Progenitor cell of endocrine pancreas (in vitro differentiated cells): ENCODE measurements at regions not wholly inside any gene's neighbourhood (a gene's known extent, or its start where the extent isn't known, plus 50 kb on each side); places are given as distances from the start of the nearest gene placed in this dataset.
"Not testable (repeated sequence)": the region's sequence is repeated elsewhere in the genome, so short reads cannot be mapped to it uniquely, and the experiment has no call there.

Experiments used
- DNase-seq: peaks from one replicate; pipeline ENCODE4 v3.0.0; 2021; ENCODE audit warnings: low spot score; ENCODE audit not compliant: unreplicated experiment
- H3K27ac Mint-ChIP-seq: 2 replicates; pipeline ENCODE4 v1.8.0; 2021; ENCODE audit warnings: mild to moderate bottlenecking, moderate library complexity, mixed read lengths
- H3K27me3 Mint-ChIP-seq: 2 replicates; pipeline ENCODE4 v1.8.0; 2021; ENCODE audit warnings: mixed read lengths
- H3K36me3 Mint-ChIP-seq: 2 replicates; pipeline ENCODE4 v1.8.0; 2022; ENCODE audit warnings: mixed read lengths; ENCODE audit not compliant: insufficient read depth
- H3K4me1 Mint-ChIP-seq: 2 replicates; pipeline ENCODE4 v1.8.0; 2021; ENCODE audit warnings: low read depth, mixed read lengths
- H3K4me3 Mint-ChIP-seq: 2 replicates; pipeline ENCODE4 v1.8.0; 2021; ENCODE audit warnings: low read depth, mild to moderate bottlenecking, moderate library complexity, mixed read lengths
- H3K9me3 Mint-ChIP-seq: 2 replicates; pipeline ENCODE4 v1.8.0; 2021; ENCODE audit warnings: low read depth, mixed read lengths
- CTCF ChIP-seq: fragments of 200-600 bp; sonication (generic); IDR thresholded peaks from one replicate; pipeline ENCODE4 v1.5.0; 2021; ENCODE audit warnings: antibody characterized with exemption, mild to moderate bottlenecking; ENCODE audit not compliant: unreplicated experiment

- H3K4me3 Mint-ChIP-seq, H3K36me3 Mint-ChIP-seq, H3K27ac Mint-ChIP-seq, DNase-seq, H3K9me3 Mint-ChIP-seq, H3K27me3 Mint-ChIP-seq: not testable (repeated sequence)
- H3K4me1 Mint-ChIP-seq: peaks cover 17% of the 10 kb centered on the region
Measured at GRCh38 chr1:147103416-147104155, 68.7 kb downstream of the PRKAB2 start.

DNA sequence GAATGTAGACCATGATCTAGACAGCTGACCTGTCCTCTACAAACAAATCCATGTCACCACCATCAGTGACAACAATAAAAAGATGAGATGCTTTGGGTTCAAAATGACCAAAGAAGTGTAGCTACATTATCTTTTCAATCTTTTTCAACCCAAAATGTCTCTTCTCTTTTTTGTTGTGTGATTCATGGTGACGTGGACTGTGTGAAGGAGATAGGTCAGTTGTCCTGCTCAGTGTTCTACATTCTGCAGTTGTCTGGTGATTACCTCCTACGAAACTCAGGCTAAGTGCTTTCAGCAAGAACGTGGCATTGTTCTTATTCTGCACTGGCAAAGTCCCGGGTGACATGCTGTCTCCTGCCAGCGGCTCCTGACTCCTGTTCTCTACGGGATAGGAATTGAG is 73.1 kb downstream of the PRKAB2 start:
- H3K36me3 Mint-ChIP-seq: no peaks in the 10 kb centered on the region
- no peak for DNase-seq
- no peaks in the 10 kb centered on the region for H3K27me3 Mint-ChIP-seq
- TF ChIP-seq CTCF: no peak
- H3K9me3 Mint-ChIP-seq: no peaks in the 10 kb centered on the region
- no peak overlapping the region for H3K4me3 Mint-ChIP-seq
- H3K27ac Mint-ChIP-seq: no peak overlapping the region
- peaks cover 4% of the 10 kb centered on the region for H3K4me1 Mint-ChIP-seq

DNA sequence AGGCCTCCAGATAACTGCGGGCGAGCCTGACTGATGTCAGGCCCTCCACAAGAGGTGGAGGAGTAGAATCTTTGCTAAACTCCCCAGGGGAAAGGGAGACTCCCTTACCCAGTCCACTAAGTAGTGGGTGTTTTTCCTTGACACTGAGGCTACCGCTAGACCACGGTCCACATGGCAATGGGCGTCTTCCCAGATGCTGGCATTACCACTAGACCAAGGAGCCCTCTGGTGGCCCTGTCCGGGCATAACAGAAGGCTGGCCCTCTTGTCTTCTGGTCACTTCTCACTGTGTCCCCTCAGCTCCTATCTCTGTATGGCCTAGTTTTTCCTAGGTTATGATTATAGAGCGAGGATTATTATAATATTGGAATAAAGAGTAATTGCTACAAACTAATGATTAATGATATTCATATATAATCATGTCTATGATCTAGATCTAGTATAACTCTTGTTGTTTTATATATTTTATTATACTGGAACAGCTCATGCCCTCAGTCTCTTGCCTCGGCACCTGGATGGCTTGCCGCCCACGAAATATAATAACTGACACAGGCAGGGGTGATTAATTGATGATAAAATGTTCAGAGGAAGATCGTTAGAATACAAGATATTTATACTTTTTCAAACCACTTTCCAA is 73.8 kb downstream of the PRKAB2 start:
- not testable (repeated sequence) for H3K27me3 Mint-ChIP-seq, H3K36me3 Mint-ChIP-seq, H3K4me1 Mint-ChIP-seq, H3K4me3 Mint-ChIP-seq, DNase-seq, H3K9me3 Mint-ChIP-seq, H3K27ac Mint-ChIP-seq
- peak; percentile 44 for TF ChIP-seq CTCF

DNA sequence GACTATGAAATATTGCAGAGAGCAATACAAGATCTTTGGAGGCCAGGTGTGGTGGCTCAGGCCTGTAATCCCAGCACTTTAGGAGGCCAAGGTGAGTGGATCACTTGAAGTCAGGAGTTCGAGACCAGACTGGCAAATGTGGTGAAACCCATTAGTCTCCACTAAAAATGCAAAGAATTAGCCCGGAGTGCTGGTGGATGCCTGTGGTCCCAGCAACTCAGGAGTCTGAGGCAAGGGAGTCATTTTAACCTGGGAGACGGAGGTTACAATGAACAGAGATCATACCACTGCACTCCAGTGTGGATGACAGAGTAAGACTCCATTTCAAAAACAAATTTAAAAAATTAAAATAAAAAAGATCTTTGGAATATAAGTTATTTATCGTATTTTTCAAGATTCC is 76.6 kb downstream of the PRKAB2 start:
- TF ChIP-seq CTCF: no peak
- no peak overlapping the region for H3K4me3 Mint-ChIP-seq
- H3K36me3 Mint-ChIP-seq: no peaks in the 10 kb centered on the region
- no peaks in the 10 kb centered on the region for H3K27me3 Mint-ChIP-seq
- DNase-seq: no peak
- H3K4me1 Mint-ChIP-seq: peaks cover 6% of the 10 kb centered on the region
- no peaks in the 10 kb centered on the region for H3K9me3 Mint-ChIP-seq
- no peak overlapping the region for H3K27ac Mint-ChIP-seq

DNA sequence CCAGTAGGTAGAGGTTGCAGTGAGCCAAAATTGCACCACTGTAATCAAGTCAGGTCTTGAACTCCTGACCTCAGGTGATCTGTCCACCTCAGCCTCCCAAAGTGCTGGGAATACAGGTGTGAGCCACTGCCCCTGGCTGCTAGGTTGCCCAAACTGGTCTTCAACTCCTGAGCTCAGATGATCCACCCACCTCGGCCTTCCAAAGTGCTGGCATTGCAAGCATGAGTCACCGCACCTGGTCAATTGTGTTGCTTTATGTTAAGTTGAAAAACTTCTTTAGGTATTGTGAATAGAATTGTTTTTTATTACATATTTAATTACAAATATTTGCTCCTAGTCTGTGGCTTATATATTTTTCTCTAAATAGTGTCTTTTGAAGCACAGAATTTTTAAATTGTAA is 80.5 kb downstream of the PRKAB2 start:
- no peaks in the 10 kb centered on the region for H3K27me3 Mint-ChIP-seq
- no peak for DNase-seq
- TF ChIP-seq CTCF: no peak
- no peak overlapping the region for H3K4me3 Mint-ChIP-seq
- no peak overlapping the region for H3K27ac Mint-ChIP-seq
- peaks cover 7% of the 10 kb centered on the region for H3K9me3 Mint-ChIP-seq
- H3K36me3 Mint-ChIP-seq: no peaks in the 10 kb centered on the region
- peaks cover 6% of the 10 kb centered on the region for H3K4me1 Mint-ChIP-seq

DNA sequence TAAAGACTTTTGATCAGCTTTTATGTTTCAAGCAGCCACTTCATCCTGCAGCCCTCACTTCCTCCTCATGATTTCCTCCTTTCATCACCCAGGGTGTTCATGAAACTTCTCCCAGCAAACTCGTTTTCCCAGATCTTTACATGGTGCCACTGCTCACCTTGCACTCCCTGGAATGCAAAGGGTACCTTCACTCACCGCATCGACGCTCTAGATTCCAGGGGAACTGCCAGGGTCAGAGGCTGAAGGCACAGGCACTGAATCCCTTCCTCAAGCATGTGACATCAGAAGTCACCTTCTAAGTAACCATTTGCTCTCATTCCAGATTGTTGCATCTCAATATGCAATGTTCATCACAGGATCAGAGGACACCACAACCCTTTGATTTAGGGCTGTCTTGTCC is 82.8 kb downstream of the PRKAB2 start:
- peaks cover 6% of the 10 kb centered on the region for H3K27me3 Mint-ChIP-seq
- H3K27ac Mint-ChIP-seq: no peak overlapping the region
- no peaks in the 10 kb centered on the region for H3K36me3 Mint-ChIP-seq
- H3K4me3 Mint-ChIP-seq: no peak overlapping the region
- peaks cover 7% of the 10 kb centered on the region for H3K9me3 Mint-ChIP-seq
- DNase-seq: no peak
- H3K4me1 Mint-ChIP-seq: peaks cover 9% of the 10 kb centered on the region
- TF ChIP-seq CTCF: no peak
